Fibroblast of lung (primary cell): ENCODE measurements at regions not wholly inside any gene's neighbourhood (a gene's known extent, or its start where the extent isn't known, plus 50 kb on each side); places are given as distances from the start of the nearest gene placed in this dataset.

Experiments used
- DNase-seq, 2 donors: peaks; one replicate each; pipeline versions ENCODE4 v3.0.0 to v3.0.0-alpha.2; 2010; ENCODE audit warnings: low read depth in 2 of 2
- H2AFZ ChIP-seq: 2 replicates; pipeline ENCODE4 v1.5.1; 2012; ENCODE audit warnings: low read length, control low read depth, inconsistent platforms
- H3K27ac ChIP-seq: 2 replicates; pipeline ENCODE4 v1.5.1; 2011; ENCODE audit warnings: low read length, control low read depth; ENCODE audit not compliant: insufficient read depth
- H3K27me3 ChIP-seq: 2 replicates; pipeline ENCODE4 v1.5.1; 2011; ENCODE audit warnings: mild to moderate bottlenecking, low read length; ENCODE audit not compliant: control insufficient read depth, insufficient read depth
- H3K36me3 ChIP-seq: 2 replicates; pipeline ENCODE4 v1.5.1; 2011; ENCODE audit warnings: low read length; ENCODE audit not compliant: control insufficient read depth, insufficient read depth
- H3K4me1 ChIP-seq: 2 replicates; pipeline ENCODE4 v1.5.1; 2011; ENCODE audit warnings: low read length; ENCODE audit not compliant: control insufficient read depth, insufficient read depth; ENCODE audit errors: extremely low read depth
- H3K4me2 ChIP-seq: 2 replicates; pipeline ENCODE4 v1.5.1; 2011; ENCODE audit warnings: low read length, control low read depth; ENCODE audit not compliant: insufficient read depth; ENCODE audit errors: extremely low read depth
- H3K4me3 ChIP-seq, 4 experiments: fragments of 200-600 bp in 1 of 4; sonication (generic) in 1 of 4; replicated peaks in 1 of 4; 2 replicates each; pipeline ENCODE4 v1.5.1; 2011 to 2016; ENCODE audit warnings: low read length in 4 of 4, low read depth in 3 of 4, mild to moderate bottlenecking in 3 of 4, control low read depth in 2 of 4, inconsistent platforms in 1 of 4, mixed read lengths in 1 of 4; ENCODE audit not compliant: insufficient read depth in 1 of 4; ENCODE audit errors: control extremely low read depth in 1 of 4
- H3K79me2 ChIP-seq: 2 replicates; pipeline ENCODE4 v1.5.1; 2012; ENCODE audit warnings: mild to moderate bottlenecking, low read length, inconsistent platforms; ENCODE audit not compliant: control insufficient read depth, insufficient read depth
- H3K9ac ChIP-seq: 2 replicates; pipeline ENCODE4 v1.5.1; 2011; ENCODE audit warnings: mild to moderate bottlenecking, low read length, control low read depth; ENCODE audit not compliant: insufficient read depth
- H3K9me3 ChIP-seq: 2 replicates; pipeline ENCODE4 v1.5.1; 2012; ENCODE audit warnings: low read depth, low read length; ENCODE audit not compliant: control insufficient read depth, insufficient read depth
- H4K20me1 ChIP-seq: 2 replicates; pipeline ENCODE4 v1.5.1; 2011; ENCODE audit warnings: low read length; ENCODE audit not compliant: control insufficient read depth, insufficient read depth; ENCODE audit errors: extremely low read depth
- EZH2 ChIP-seq: IDR thresholded peaks from 2 replicates; pipeline ENCODE4 v1.5.1; 2012; ENCODE audit warnings: low read length, control low read depth, mild to moderate bottlenecking; ENCODE audit errors: missing control alignments
- TF ChIP-seq, protein P1 (sequence below), 2 donors: IDR thresholded peaks in 1 of 2; conservative IDR thresholded peaks in 1 of 2; 1 replicate in 1 of 2; 2 replicates in 1 of 2; pipeline ENCODE4 v1.5.1; 2011 to 2012; ENCODE audit warnings: low read length in 2 of 2, control low read depth in 1 of 2, inconsistent platforms in 1 of 2, low read depth in 1 of 2, mild to moderate bottlenecking in 1 of 2

DNA sequence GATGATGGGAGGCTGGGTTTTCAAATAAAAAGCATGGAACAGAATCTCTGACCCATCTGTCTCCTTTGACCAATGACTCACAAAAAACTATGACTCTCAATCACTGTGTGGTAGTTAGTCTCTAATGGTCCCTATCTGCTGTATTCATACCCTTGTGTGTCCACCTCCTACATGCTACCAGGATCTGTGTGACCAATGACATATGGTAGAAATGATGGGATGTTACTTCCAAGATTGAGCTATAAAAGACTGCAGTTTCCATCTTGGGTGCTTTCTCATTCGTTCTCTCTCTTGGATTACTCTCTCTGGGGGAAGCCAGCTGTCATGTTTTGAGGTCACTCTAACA is 144.7 kb upstream of the BTG1 start:
- H2AFZ ChIP-seq = no peak overlapping the region
- peak in 1 of 2 donors; percentile 3 for DNase-seq

DNA sequence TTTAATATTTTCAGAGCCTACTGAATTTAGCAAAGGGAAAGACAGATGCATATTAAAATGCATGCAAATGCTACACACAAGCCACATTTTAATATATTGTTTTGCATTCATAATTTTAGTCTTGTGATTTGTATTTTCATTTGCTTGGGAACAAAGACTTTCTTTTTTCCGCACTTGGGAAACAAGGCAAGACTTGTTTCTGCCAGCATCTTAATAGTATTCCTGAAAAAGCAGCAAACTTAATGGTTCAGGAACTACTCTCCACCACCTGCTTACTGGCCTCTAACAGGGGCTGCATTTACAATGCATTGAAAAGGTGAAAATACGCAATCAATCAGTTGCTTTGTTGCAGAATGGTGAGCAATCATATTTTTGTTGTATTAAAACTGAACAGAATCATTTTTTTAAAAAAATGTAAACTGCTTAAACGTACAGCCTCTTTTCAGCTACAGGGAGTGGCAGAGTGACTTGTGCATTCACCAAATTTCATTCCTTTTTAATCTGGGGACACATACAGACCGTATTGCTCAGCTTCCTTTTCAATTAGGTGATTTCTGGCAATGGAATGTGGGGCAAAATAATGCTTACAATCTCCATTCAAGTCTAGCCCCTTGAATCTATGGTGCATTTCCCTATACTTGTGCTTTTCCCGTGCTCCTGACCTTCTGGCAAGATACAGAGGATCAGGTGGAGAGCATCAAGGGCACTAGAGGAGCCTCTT is 144.1 kb upstream of the BTG1 start:
- H2AFZ ChIP-seq = no peak overlapping the region
- no peak overlapping the region for H3K4me3 ChIP-seq
- peak overlapping the region; percentile 26 for H3K27ac ChIP-seq

More for the DNA sequence above, 144.7 kb upstream of the BTG1 start:
- TF ChIP-seq, protein P1, sequence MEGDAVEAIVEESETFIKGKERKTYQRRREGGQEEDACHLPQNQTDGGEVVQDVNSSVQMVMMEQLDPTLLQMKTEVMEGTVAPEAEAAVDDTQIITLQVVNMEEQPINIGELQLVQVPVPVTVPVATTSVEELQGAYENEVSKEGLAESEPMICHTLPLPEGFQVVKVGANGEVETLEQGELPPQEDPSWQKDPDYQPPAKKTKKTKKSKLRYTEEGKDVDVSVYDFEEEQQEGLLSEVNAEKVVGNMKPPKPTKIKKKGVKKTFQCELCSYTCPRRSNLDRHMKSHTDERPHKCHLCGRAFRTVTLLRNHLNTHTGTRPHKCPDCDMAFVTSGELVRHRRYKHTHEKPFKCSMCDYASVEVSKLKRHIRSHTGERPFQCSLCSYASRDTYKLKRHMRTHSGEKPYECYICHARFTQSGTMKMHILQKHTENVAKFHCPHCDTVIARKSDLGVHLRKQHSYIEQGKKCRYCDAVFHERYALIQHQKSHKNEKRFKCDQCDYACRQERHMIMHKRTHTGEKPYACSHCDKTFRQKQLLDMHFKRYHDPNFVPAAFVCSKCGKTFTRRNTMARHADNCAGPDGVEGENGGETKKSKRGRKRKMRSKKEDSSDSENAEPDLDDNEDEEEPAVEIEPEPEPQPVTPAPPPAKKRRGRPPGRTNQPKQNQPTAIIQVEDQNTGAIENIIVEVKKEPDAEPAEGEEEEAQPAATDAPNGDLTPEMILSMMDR (conservative IDR thresholded peaks at IDR 0.05 in 1 of 2, IDR thresholded peaks at IDR 0.05 in 1 of 2; ENCODE audit: low read depth in 1 of 2, low read length in 2 of 2) = no peak
- no peak for TF ChIP-seq EZH2
- H3K79me2 ChIP-seq = no peaks in the 10 kb centered on the region
- H3K9me3 ChIP-seq = no peaks in the 10 kb centered on the region
- no peaks in the 10 kb centered on the region for H4K20me1 ChIP-seq
- H3K27me3 ChIP-seq = no peaks in the 10 kb centered on the region
- peak overlapping the region; percentile 52 for H3K4me2 ChIP-seq
- no peaks in the 10 kb centered on the region for H3K36me3 ChIP-seq
- peak overlapping the region; percentile 26 for H3K27ac ChIP-seq
- H3K9ac ChIP-seq = no peak overlapping the region
- no peak overlapping the region for H3K4me3 ChIP-seq
- peaks cover 7% of the 10 kb centered on the region for H3K4me1 ChIP-seq

DNA sequence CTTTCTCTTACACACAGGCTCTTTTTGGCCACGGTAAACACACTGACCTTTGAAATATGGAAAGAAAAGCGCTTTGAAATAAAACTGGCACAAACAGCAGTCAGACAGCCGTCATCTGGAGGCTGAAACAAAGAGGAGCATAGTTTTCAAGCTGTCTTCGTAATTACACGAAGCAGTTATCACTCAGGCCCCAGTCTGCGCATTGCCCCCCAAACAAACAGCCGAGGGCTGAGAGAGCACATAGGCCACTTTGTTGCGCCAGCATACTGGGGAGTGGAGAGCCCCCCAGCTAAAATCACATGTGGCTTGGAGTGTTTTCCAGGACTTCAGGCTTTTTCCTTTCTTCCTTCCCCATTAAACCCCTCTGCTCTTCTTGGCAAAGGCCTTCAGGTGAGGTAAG is 142.9 kb upstream of the BTG1 start:
- peak in 1 of 2 donors; percentile 19 for DNase-seq
- no peaks in the 10 kb centered on the region for H3K27me3 ChIP-seq
- peaks cover 7% of the 10 kb centered on the region for H3K4me1 ChIP-seq
- no peak overlapping the region for H3K9ac ChIP-seq
- peak overlapping the region; percentile 4 for H2AFZ ChIP-seq
- TF ChIP-seq, protein P1 (conservative IDR thresholded peaks at IDR 0.05 in 1 of 2, IDR thresholded peaks at IDR 0.05 in 1 of 2; ENCODE audit: low read depth in 1 of 2, low read length in 2 of 2) = no peak
- TF ChIP-seq EZH2 = no peak
- H3K27ac ChIP-seq = no peak overlapping the region
- H3K79me2 ChIP-seq = no peaks in the 10 kb centered on the region
- no peaks in the 10 kb centered on the region for H4K20me1 ChIP-seq
- no peak overlapping the region for H3K4me3 ChIP-seq
- H3K4me2 ChIP-seq = no peak overlapping the region
- no peaks in the 10 kb centered on the region for H3K36me3 ChIP-seq
- no peaks in the 10 kb centered on the region for H3K9me3 ChIP-seq

More for the DNA sequence above, 144.1 kb upstream of the BTG1 start:
- H3K9ac ChIP-seq = no peak overlapping the region
- H4K20me1 ChIP-seq = no peaks in the 10 kb centered on the region
- H3K79me2 ChIP-seq = no peaks in the 10 kb centered on the region
- TF ChIP-seq, protein P1 (conservative IDR thresholded peaks at IDR 0.05 in 1 of 2, IDR thresholded peaks at IDR 0.05 in 1 of 2; ENCODE audit: low read depth in 1 of 2, low read length in 2 of 2) = no peak
- no peak for TF ChIP-seq EZH2
- DNase-seq = peak; percentile 5 to 83
- peak overlapping the region; percentile 52 for H3K4me2 ChIP-seq
- peaks cover 7% of the 10 kb centered on the region for H3K4me1 ChIP-seq
- no peaks in the 10 kb centered on the region for H3K36me3 ChIP-seq
- no peaks in the 10 kb centered on the region for H3K27me3 ChIP-seq
- no peaks in the 10 kb centered on the region for H3K9me3 ChIP-seq
